Neural progenitor cell (in vitro differentiated cells): ENCODE measurements at regions not wholly inside any gene's neighbourhood (a gene's known extent, or its start where the extent isn't known, plus 50 kb on each side); places are given as distances from the start of the nearest gene placed in this dataset.

Experiments
- EZH2 ChIP-seq: fragments of 200-600 bp; sonication (generic); IDR thresholded peaks from 2 replicates; pipeline ENCODE4 v1.6.1; 2017; ENCODE audit warnings: antibody characterized with exemption, mild to moderate bottlenecking, moderate library complexity
- EZH2phosphoT487 ChIP-seq: fragments of 200-600 bp; sonication (generic); IDR thresholded peaks from 2 replicates; pipeline ENCODE4 v1.6.1; 2017; ENCODE audit warnings: antibody characterized with exemption
- TF ChIP-seq, protein P1 (sequence below): fragments of 200-600 bp; sonication (generic); IDR thresholded peaks from 2 replicates; pipeline ENCODE4 v1.5.1; 2017; ENCODE audit warnings: antibody characterized with exemption, mild to moderate bottlenecking

- TF ChIP-seq, protein P1, sequence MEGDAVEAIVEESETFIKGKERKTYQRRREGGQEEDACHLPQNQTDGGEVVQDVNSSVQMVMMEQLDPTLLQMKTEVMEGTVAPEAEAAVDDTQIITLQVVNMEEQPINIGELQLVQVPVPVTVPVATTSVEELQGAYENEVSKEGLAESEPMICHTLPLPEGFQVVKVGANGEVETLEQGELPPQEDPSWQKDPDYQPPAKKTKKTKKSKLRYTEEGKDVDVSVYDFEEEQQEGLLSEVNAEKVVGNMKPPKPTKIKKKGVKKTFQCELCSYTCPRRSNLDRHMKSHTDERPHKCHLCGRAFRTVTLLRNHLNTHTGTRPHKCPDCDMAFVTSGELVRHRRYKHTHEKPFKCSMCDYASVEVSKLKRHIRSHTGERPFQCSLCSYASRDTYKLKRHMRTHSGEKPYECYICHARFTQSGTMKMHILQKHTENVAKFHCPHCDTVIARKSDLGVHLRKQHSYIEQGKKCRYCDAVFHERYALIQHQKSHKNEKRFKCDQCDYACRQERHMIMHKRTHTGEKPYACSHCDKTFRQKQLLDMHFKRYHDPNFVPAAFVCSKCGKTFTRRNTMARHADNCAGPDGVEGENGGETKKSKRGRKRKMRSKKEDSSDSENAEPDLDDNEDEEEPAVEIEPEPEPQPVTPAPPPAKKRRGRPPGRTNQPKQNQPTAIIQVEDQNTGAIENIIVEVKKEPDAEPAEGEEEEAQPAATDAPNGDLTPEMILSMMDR, result no peak
- no peak for TF ChIP-seq EZH2
- TF ChIP-seq EZH2phosphoT487, result no peak
Observed at GRCh38 chr16:59053911-59054310, 319.8 kb upstream of the GOT2 start.
